Tibial nerve (tissue), 4 donors: ENCODE measurements at regions not wholly inside any gene's neighbourhood (a gene's known extent, or its start where the extent isn't known, plus 50 kb on each side); places are given as distances from the start of the nearest gene placed in this dataset.
"Not testable (repeated sequence)": the region's sequence is repeated elsewhere in the genome, so short reads cannot be mapped to it uniquely, and the experiment has no call there.

Experiments used
- DNase-seq, 2 donors: peaks; one replicate each; pipeline ENCODE4 v3.0.0-alpha.2; 2019; ENCODE audit warnings: low spot score in 2 of 2
- H3K27ac ChIP-seq, 4 donors: fragments of 200-600 bp; sonication (generic) in 3 of 4; one replicate each; pipeline ENCODE4 v1.5.1; 2017 to 2019; ENCODE audit warnings: mild to moderate bottlenecking in 1 of 4
- H3K27me3 ChIP-seq, 2 donors: fragments of 200-600 bp; sonication (generic) in 1 of 2; one replicate each; pipeline versions ENCODE4 v1.5.1 to v1.6.0; 2017 to 2019
- H3K36me3 ChIP-seq, 3 donors: fragments of 200-600 bp; sonication (generic); one replicate each; pipeline ENCODE4 v1.5.1; 2018 to 2019
- H3K4me1 ChIP-seq, 4 donors: fragments of 200-600 bp; sonication (generic) in 3 of 4; one replicate each; pipeline ENCODE4 v1.5.1; 2017 to 2019
- H3K4me3 ChIP-seq, 4 donors: fragments of 200-600 bp; sonication (generic) in 3 of 4; one replicate each; pipeline ENCODE4 v1.5.1; 2017 to 2019; ENCODE audit warnings: mild to moderate bottlenecking in 1 of 4, moderate library complexity in 1 of 4
- H3K9me3 ChIP-seq, 4 donors: fragments of 200-600 bp; sonication (generic) in 3 of 4; one replicate each; pipeline ENCODE4 v1.5.1; 2017 to 2019
- CTCF ChIP-seq, 5 experiments: fragments of 200-600 bp in 3 of 5; fragments of 450-650 bp in 2 of 5; sonication (generic) in 3 of 5; IDR thresholded peaks; one replicate each; pipeline ENCODE4 v1.5.1; 2016 to 2019; ENCODE audit warnings: antibody characterized with exemption in 5 of 5, mild to moderate bottlenecking in 3 of 5, moderate library complexity in 2 of 5
- EP300 ChIP-seq, 2 donors: sonication (generic); formaldehyde crosslinking; IDR thresholded peaks; one replicate each; pipeline ENCODE4 v1.6.1; 2017; ENCODE audit warnings: antibody characterized with exemption in 2 of 2, mild to moderate bottlenecking in 1 of 2
- POLR2A ChIP-seq, 2 donors: fragments of 450-650 bp; IDR thresholded peaks; one replicate each; pipeline ENCODE4 v1.6.1; 2017; ENCODE audit warnings: antibody characterized with exemption in 2 of 2, mild to moderate bottlenecking in 2 of 2, moderate library complexity in 2 of 2
- WGBS, 2 donors: methylation state at CpG; one replicate each; pipeline ENCODE4 v1.1.5; 2018; 5-methylcytosine and 5-hydroxymethylcytosine counted together

- Histone ChIP-seq H3K4me3 (no peak overlapping the region), H3K9me3 (no peaks in the 10 kb centered on the region), H3K36me3 (no peaks in the 10 kb centered on the region), H3K4me1 (no peaks in the 10 kb centered on the region), H3K27ac (no peak overlapping the region), H3K27me3 (no peaks in the 10 kb centered on the region)
- TF ChIP-seq EP300 (IDR thresholded peaks at IDR 0.05), result no peak
- TF ChIP-seq POLR2A (IDR thresholded peaks at IDR 0.05), result no peak
- no peak for TF ChIP-seq CTCF (IDR thresholded peaks at IDR 0.05)
- DNase-seq, result no peak
- 86 to 95% methylated on average over 2 of the region's 2 CpGs for WGBS, 2 donors
Observed at GRCh38 chr4:180350901-180351300, 1892.3 kb upstream of the TENM3 start.

GRCh38 chr4:180356766-180357165, 1886.4 kb upstream of the TENM3 start:
- Histone ChIP-seq H3K4me3 (no peak overlapping the region), H3K9me3 (no peaks in the 10 kb centered on the region), H3K36me3 (no peaks in the 10 kb centered on the region), H3K4me1 (no peaks in the 10 kb centered on the region), H3K27me3 (no peaks in the 10 kb centered on the region), H3K27ac (no peak overlapping the region)
- DNase-seq, result no peak
- no peak for TF ChIP-seq EP300 (IDR thresholded peaks at IDR 0.05)
- TF ChIP-seq CTCF (IDR thresholded peaks at IDR 0.05), result no peak
- TF ChIP-seq POLR2A (IDR thresholded peaks at IDR 0.05), result no peak

- not testable (repeated sequence) for H3K27ac ChIP-seq, DNase-seq, H3K27me3 ChIP-seq, H3K4me3 ChIP-seq, H3K4me1 ChIP-seq, H3K36me3 ChIP-seq, H3K9me3 ChIP-seq
- 44 to 55% methylated on average over 4 of the region's 4 CpGs for WGBS, 2 donors
Observed at GRCh38 chr4:180360113-180360512, 1883.1 kb upstream of the TENM3 start.

GRCh38 chr4:180363815-180364214, 1879.4 kb upstream of the TENM3 start:
- no peak for DNase-seq
- Histone ChIP-seq H3K9me3 (no peaks in the 10 kb centered on the region), H3K4me3 (no peak overlapping the region), H3K4me1 (no peaks in the 10 kb centered on the region), H3K27ac (no peak overlapping the region), H3K27me3 (no peaks in the 10 kb centered on the region), H3K36me3 (no peaks in the 10 kb centered on the region)
- WGBS, 2 donors, result 55 to 63% methylated on average over 5 of the region's 5 CpGs
- no peak for TF ChIP-seq POLR2A (IDR thresholded peaks at IDR 0.05)
- no peak for TF ChIP-seq CTCF (IDR thresholded peaks at IDR 0.05)
- no peak for TF ChIP-seq EP300 (IDR thresholded peaks at IDR 0.05)

GRCh38 chr4:180372691-180373090, 1870.5 kb upstream of the TENM3 start:
- DNase-seq, result no peak
- no peaks in the 10 kb centered on the region for H3K9me3 ChIP-seq
- no peak overlapping the region for H3K4me3 ChIP-seq
- H3K27me3 ChIP-seq, result no peaks in the 10 kb centered on the region
- no peaks in the 10 kb centered on the region for H3K4me1 ChIP-seq
- H3K27ac ChIP-seq, result no peak overlapping the region
- no peaks in the 10 kb centered on the region for H3K36me3 ChIP-seq
- no peak for TF ChIP-seq POLR2A (IDR thresholded peaks at IDR 0.05)
- no peak for TF ChIP-seq CTCF (IDR thresholded peaks at IDR 0.05)
- no peak for TF ChIP-seq EP300 (IDR thresholded peaks at IDR 0.05)

GRCh38 chr4:180377741-180378140, 1865.5 kb upstream of the TENM3 start:
- WGBS, 2 donors, result 30% methylated on average over 1 of the region's 1 CpG
- H3K27ac ChIP-seq, result no peak overlapping the region
- H3K4me3 ChIP-seq, result no peak overlapping the region
- no peaks in the 10 kb centered on the region for H3K9me3 ChIP-seq
- DNase-seq, result no peak
- no peaks in the 10 kb centered on the region for H3K4me1 ChIP-seq
- no peaks in the 10 kb centered on the region for H3K27me3 ChIP-seq
- H3K36me3 ChIP-seq, result no peaks in the 10 kb centered on the region
- no peak for TF ChIP-seq EP300 (IDR thresholded peaks at IDR 0.05)
- TF ChIP-seq CTCF (IDR thresholded peaks at IDR 0.05), result no peak
- no peak for TF ChIP-seq POLR2A (IDR thresholded peaks at IDR 0.05)
